ENCODE measurements at regions not wholly inside any gene's neighbourhood (a gene's known extent, or its start where the extent isn't known, plus 50 kb on each side); places are given as distances from the start of the nearest gene placed in this dataset.

DNA sequence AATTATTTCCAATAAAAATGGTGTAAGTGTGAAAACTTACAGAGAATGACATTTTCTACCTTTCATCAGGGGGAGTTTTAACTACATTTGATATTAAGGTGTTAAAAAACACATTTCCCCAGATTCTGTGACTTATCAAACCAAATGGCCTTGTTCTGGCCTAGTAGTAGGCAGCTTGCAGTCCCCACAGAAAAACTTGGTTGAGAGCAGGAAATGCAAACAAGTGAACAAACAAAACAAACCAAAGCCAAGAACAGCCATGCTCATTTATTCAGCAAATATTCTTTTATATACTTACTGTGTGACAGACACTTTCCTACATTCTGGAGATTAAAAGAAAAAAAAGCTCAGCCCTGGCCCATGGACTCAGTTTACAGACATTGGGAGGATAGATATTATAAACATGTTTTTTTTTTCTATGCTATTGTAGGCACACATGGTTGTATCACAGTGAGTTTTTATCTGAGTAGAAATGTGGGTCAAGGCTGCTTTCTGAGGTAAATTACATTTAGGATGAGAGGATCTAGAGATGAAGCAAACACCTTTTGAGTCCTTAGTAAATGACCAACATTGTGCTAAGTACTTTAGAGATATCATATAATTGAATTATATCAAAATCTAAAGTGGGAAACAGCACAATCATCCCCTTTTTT, 449.2 kb upstream of the AADAT start:
- DNase-seq (ENCODE audit: low spot score), result no peak
- TF ChIP-seq REST (IDR thresholded peaks at IDR 0.05; ENCODE audit: unreplicated experiment) (no peak), JUNB (IDR thresholded peaks at IDR 0.05; ENCODE audit: unreplicated experiment) (no peak), EZH2phosphoT487 (IDR thresholded peaks at IDR 0.05; ENCODE audit: unreplicated experiment) (no peak)
- no peak for ATAC-seq

DNA sequence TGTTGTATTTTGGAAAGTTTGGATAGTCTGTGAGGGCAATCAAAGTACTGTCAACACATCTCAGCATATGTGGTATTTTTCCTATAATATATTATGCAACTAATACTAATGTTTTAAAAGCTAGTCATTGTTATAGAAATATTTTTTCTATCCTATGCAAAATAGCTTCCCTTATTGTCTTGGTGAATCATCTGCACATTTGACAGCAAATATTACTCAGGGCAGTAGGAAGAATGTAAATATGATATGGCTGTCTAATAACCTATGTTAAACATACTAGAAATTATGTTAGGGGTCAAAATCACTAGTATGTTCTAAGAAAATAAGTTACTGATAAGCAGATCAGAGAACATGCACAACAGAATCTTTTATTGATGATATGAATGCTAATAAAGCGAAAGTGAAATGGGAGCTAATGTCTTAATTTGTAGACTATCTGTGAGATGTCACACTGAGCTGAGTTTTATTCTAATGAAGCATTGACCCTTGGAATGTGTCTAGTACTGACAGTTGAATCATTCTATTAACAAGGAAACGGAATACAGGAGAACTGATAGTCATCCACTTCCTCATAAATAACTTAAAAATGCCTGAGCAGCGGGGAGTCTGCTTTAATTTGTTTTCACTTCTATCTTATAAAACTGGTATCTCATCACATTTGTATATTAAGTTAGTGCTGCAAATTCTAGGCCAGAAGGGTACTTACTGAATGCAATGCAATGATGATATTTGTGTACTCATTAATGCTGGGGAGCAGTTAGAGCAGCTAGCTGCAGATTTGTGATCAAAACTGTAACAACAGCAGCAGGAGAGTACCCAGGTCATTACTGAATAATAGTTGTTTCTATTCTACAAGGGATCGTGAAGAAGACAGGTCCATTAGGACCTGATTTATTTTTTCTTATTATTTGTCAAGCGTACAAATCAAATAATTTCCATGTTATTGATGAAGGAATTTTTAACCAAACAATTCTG, 440.3 kb upstream of the AADAT start:
- H3K4me3 Mint-ChIP-seq, result no peak overlapping the region
- H3K27ac ChIP-seq (ENCODE audit: low read depth), result no peak overlapping the region
- H3K79me2 ChIP-seq (replicated peaks; ENCODE audit: insufficient read depth), result no peaks in the 10 kb centered on the region
- no peaks in the 10 kb centered on the region for H3K36me3 ChIP-seq (ENCODE audit: insufficient read depth)
- no peaks in the 10 kb centered on the region; the same call in 2 of the 3 replicates for H3K9me3 Mint-ChIP-seq
- H3F3A ChIP-seq (replicated peaks; ENCODE audit: low read depth), result no peaks in the 10 kb centered on the region
- H4K20me1 ChIP-seq (replicated peaks; ENCODE audit: insufficient read depth), result no peaks in the 10 kb centered on the region
- H3K4me3 ChIP-seq, result no peak overlapping the region
- H2AFZ ChIP-seq, result no peak overlapping the region
- no peaks in the 10 kb centered on the region for H3K9me2 ChIP-seq (ENCODE audit: insufficient read depth)
- ATAC-seq (no peak), DNase-seq (ENCODE audit: low spot score) (no peak)
- no peaks in the 10 kb centered on the region for H3K36me3 Mint-ChIP-seq (ENCODE audit: low read depth)
- no peaks in the 10 kb centered on the region; the same call in 2 of the 3 replicates for H3K4me1 Mint-ChIP-seq
- H3K4me2 ChIP-seq, result no peak overlapping the region
- H3K27ac Mint-ChIP-seq, result no peak overlapping the region
- no peaks in the 10 kb centered on the region for H3K27me3 Mint-ChIP-seq (ENCODE audit: insufficient read depth, low read depth, poor library complexity)
- no peaks in the 10 kb centered on the region for H3K27me3 ChIP-seq (ENCODE audit: insufficient read depth)
- H3K4me1 ChIP-seq (ENCODE audit: insufficient read depth), result no peaks in the 10 kb centered on the region
- TF ChIP-seq NANOG (IDR thresholded peaks at IDR 0.05; ENCODE audit: borderline replicate concordance) (no peak), EZH2phosphoT487 (IDR thresholded peaks at IDR 0.05; ENCODE audit: unreplicated experiment) (no peak), REST (IDR thresholded peaks at IDR 0.05; ENCODE audit: unreplicated experiment) (no peak), POLR2AphosphoS5 (IDR thresholded peaks at IDR 0.05; ENCODE audit: low read depth) (no peak), ZNF114 (CRISPR knock-in tag; IDR thresholded peaks at IDR 0.05) (no peak)
- TF ChIP-seq, protein P1, sequence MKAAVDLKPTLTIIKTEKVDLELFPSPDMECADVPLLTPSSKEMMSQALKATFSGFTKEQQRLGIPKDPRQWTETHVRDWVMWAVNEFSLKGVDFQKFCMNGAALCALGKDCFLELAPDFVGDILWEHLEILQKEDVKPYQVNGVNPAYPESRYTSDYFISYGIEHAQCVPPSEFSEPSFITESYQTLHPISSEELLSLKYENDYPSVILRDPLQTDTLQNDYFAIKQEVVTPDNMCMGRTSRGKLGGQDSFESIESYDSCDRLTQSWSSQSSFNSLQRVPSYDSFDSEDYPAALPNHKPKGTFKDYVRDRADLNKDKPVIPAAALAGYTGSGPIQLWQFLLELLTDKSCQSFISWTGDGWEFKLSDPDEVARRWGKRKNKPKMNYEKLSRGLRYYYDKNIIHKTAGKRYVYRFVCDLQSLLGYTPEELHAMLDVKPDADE (IDR thresholded peaks at IDR 0.05), result no peak

More for the DNA sequence above, 449.2 kb upstream of the AADAT start:
- Histone ChIP-seq H3K27me3 (ENCODE audit: insufficient read depth) (no peaks in the 10 kb centered on the region), H4K20me1 (replicated peaks; ENCODE audit: insufficient read depth) (no peaks in the 10 kb centered on the region), H3K4me2 (no peak overlapping the region), H3K36me3 (ENCODE audit: insufficient read depth) (no peaks in the 10 kb centered on the region), H3K4me3 (no peak overlapping the region), H3K27ac (ENCODE audit: low read depth) (no peak overlapping the region), H3F3A (replicated peaks; ENCODE audit: low read depth) (no peaks in the 10 kb centered on the region), H3K4me1 (ENCODE audit: insufficient read depth) (no peaks in the 10 kb centered on the region), H3K79me2 (replicated peaks; ENCODE audit: insufficient read depth) (no peaks in the 10 kb centered on the region), H3K9me2 (ENCODE audit: insufficient read depth) (no peaks in the 10 kb centered on the region), H2AFZ (0 out of 2 replicates have a peak overlapping the region, but pooled peaks have one; percentile 6)
- Mint-ChIP-seq H3K27me3 (ENCODE audit: insufficient read depth, low read depth, poor library complexity) (peaks cover 2% of the 10 kb centered on the region), H3K27ac (no peak overlapping the region; the same call in 1 of the 2 replicates), H3K4me3 (no peak overlapping the region), H3K36me3 (ENCODE audit: low read depth) (no peaks in the 10 kb centered on the region), H3K9me3 (no peaks in the 10 kb centered on the region; the same call in 2 of the 3 replicates), H3K4me1 (no peaks in the 10 kb centered on the region)

Data from GM23338 (cell line).